Activated CD4-positive, alpha-beta T cell treated with anti-CD3 and anti-CD28 coated beads, Interleukin-2, amount 10 ng/mL, durations not matched to agents 7 days and 5 days (primary cell): ENCODE measurements at regions not wholly inside any gene's neighbourhood (a gene's known extent, or its start where the extent isn't known, plus 50 kb on each side); places are given as distances from the start of the nearest gene placed in this dataset.
A peak's percentile ranks its signal among the peaks of the same experiment; 100 is the strongest.

ENCODE experiments used
- CTCF ChIA-PET: fragments of 350-600 bp; sonication (Branson Sonifier 250); formaldehyde crosslinking; loops from one replicate; lab custom pipeline; 2021; ENCODE audit warnings: antibody characterized with exemption; lab: Charles Lee
- POLR2A ChIA-PET: fragments of 350-600 bp; sonication (Branson Sonifier 250); formaldehyde crosslinking; loops from one replicate; lab custom pipeline; 2021; ENCODE audit warnings: antibody characterized with exemption; lab: Charles Lee
- DNase-seq: peaks from one replicate; pipeline ENCODE4 v3.0.0-alpha.2; 2020
- H3K27ac Mint-ChIP-seq: one replicate; pipeline ENCODE4 v1.8.0; 2021; ENCODE audit warnings: mild to moderate bottlenecking, moderate library complexity, mixed read lengths
- H3K27me3 Mint-ChIP-seq: one replicate; pipeline ENCODE4 v1.8.0; 2021; ENCODE audit warnings: mixed read lengths
- H3K36me3 Mint-ChIP-seq: one replicate; pipeline ENCODE4 v1.8.0; 2021; ENCODE audit warnings: low read depth, mixed read lengths
- H3K4me1 Mint-ChIP-seq: one replicate; pipeline ENCODE4 v1.8.0; 2021; ENCODE audit warnings: mixed read lengths
- H3K4me3 Mint-ChIP-seq: one replicate; pipeline ENCODE4 v1.8.0; 2021; ENCODE audit warnings: mild to moderate bottlenecking, moderate library complexity, mixed read lengths
- H3K9me3 Mint-ChIP-seq: one replicate; pipeline ENCODE4 v1.8.0; 2021; ENCODE audit warnings: mixed read lengths

- H3K27ac Mint-ChIP-seq = peak overlapping the region; percentile 72
Observed at GRCh38 chr5:15170173-15170572, 298.6 kb upstream of the ANKH start.

GRCh38 chr5:15168358-15168757, 296.8 kb upstream of the ANKH start:
- ChIA-PET CTCF (no interaction called here), POLR2A (no interaction called here)
- no peaks in the 10 kb centered on the region for H3K4me1 Mint-ChIP-seq
- no peaks in the 10 kb centered on the region for H3K27me3 Mint-ChIP-seq
- H3K36me3 Mint-ChIP-seq = no peaks in the 10 kb centered on the region
- no peak for DNase-seq
- H3K4me3 Mint-ChIP-seq = no peak overlapping the region
- peaks cover 21% of the 10 kb centered on the region for H3K9me3 Mint-ChIP-seq
- no peak overlapping the region for H3K27ac Mint-ChIP-seq

More at GRCh38 chr5:15170173-15170572, 298.6 kb upstream of the ANKH start:
- no peak overlapping the region for H3K4me3 Mint-ChIP-seq
- no peaks in the 10 kb centered on the region for H3K27me3 Mint-ChIP-seq
- POLR2A ChIA-PET = no interaction called here
- no peaks in the 10 kb centered on the region for H3K4me1 Mint-ChIP-seq
- peaks cover 20% of the 10 kb centered on the region for H3K9me3 Mint-ChIP-seq
- H3K36me3 Mint-ChIP-seq = no peaks in the 10 kb centered on the region
- DNase-seq = no peak
- CTCF ChIA-PET = no interaction called here

GRCh38 chr5:15160091-15160490, 288.5 kb upstream of the ANKH start:
- Mint-ChIP-seq H3K27me3 (no peaks in the 10 kb centered on the region), H3K9me3 (peaks cover 14% of the 10 kb centered on the region), H3K27ac (no peak overlapping the region), H3K4me1 (no peaks in the 10 kb centered on the region), H3K4me3 (no peak overlapping the region), H3K36me3 (no peaks in the 10 kb centered on the region)
- CTCF ChIA-PET = no interaction called here
- POLR2A ChIA-PET = no interaction called here
- DNase-seq = no peak

GRCh38 chr5:15159606-15160005, 288.0 kb upstream of the ANKH start:
- H3K36me3 Mint-ChIP-seq = no peaks in the 10 kb centered on the region
- H3K4me1 Mint-ChIP-seq = no peaks in the 10 kb centered on the region
- no peak overlapping the region for H3K27ac Mint-ChIP-seq
- POLR2A ChIA-PET = no interaction called here
- no peak for DNase-seq
- peaks cover 14% of the 10 kb centered on the region for H3K9me3 Mint-ChIP-seq
- CTCF ChIA-PET = no interaction called here
- no peaks in the 10 kb centered on the region for H3K27me3 Mint-ChIP-seq
- H3K4me3 Mint-ChIP-seq = no peak overlapping the region

GRCh38 chr5:15142458-15142857, 270.9 kb upstream of the ANKH start:
- Mint-ChIP-seq H3K9me3 (peaks cover 2% of the 10 kb centered on the region), H3K27me3 (no peaks in the 10 kb centered on the region), H3K27ac (no peak overlapping the region), H3K4me3 (no peak overlapping the region), H3K36me3 (no peaks in the 10 kb centered on the region), H3K4me1 (no peaks in the 10 kb centered on the region)
- DNase-seq = no peak
- ChIA-PET POLR2A (no interaction called here), CTCF (no interaction called here)

GRCh38 chr5:15137414-15137813, 265.8 kb upstream of the ANKH start:
- H3K9me3 Mint-ChIP-seq = peaks cover 2% of the 10 kb centered on the region
- no peak for DNase-seq
- H3K4me3 Mint-ChIP-seq = no peak overlapping the region
- ChIA-PET CTCF (interaction anchor here (0.7 kb wide), 1 partner anchor 19 kb away, joined by 3 read pairs; no protein-coding TSS in a partner anchor), POLR2A (no interaction called here)
- no peaks in the 10 kb centered on the region for H3K36me3 Mint-ChIP-seq
- H3K27me3 Mint-ChIP-seq = no peaks in the 10 kb centered on the region
- no peaks in the 10 kb centered on the region for H3K4me1 Mint-ChIP-seq
- no peak overlapping the region for H3K27ac Mint-ChIP-seq

- Mint-ChIP-seq H3K4me1 (no peaks in the 10 kb centered on the region), H3K27ac (no peak overlapping the region), H3K4me3 (no peak overlapping the region), H3K9me3 (peaks cover 2% of the 10 kb centered on the region), H3K27me3 (no peaks in the 10 kb centered on the region), H3K36me3 (no peaks in the 10 kb centered on the region)
- ChIA-PET CTCF (no interaction called here), POLR2A (no interaction called here)
- no peak for DNase-seq
Observed at GRCh38 chr5:15135661-15136060, 264.1 kb upstream of the ANKH start.

- POLR2A ChIA-PET = no interaction called here
- Mint-ChIP-seq H3K4me1 (no peaks in the 10 kb centered on the region), H3K27me3 (no peaks in the 10 kb centered on the region), H3K4me3 (no peak overlapping the region), H3K27ac (no peak overlapping the region), H3K9me3 (peaks cover 2% of the 10 kb centered on the region), H3K36me3 (no peaks in the 10 kb centered on the region)
- CTCF ChIA-PET = no interaction called here
- DNase-seq = no peak
Observed at GRCh38 chr5:15133456-15133965, 261.9 kb upstream of the ANKH start.

GRCh38 chr5:15132816-15133405, 261.3 kb upstream of the ANKH start:
- H3K27me3 Mint-ChIP-seq = no peaks in the 10 kb centered on the region
- CTCF ChIA-PET = no interaction called here
- H3K36me3 Mint-ChIP-seq = no peaks in the 10 kb centered on the region
- H3K4me3 Mint-ChIP-seq = no peak overlapping the region
- peaks cover 2% of the 10 kb centered on the region for H3K9me3 Mint-ChIP-seq
- DNase-seq = no peak
- no peak overlapping the region for H3K27ac Mint-ChIP-seq
- no peaks in the 10 kb centered on the region for H3K4me1 Mint-ChIP-seq
- POLR2A ChIA-PET = no interaction called here

GRCh38 chr5:15131909-15132308, 260.3 kb upstream of the ANKH start:
- ChIA-PET CTCF (no interaction called here), POLR2A (no interaction called here)
- no peaks in the 10 kb centered on the region for H3K4me1 Mint-ChIP-seq
- no peak overlapping the region for H3K27ac Mint-ChIP-seq
- no peaks in the 10 kb centered on the region for H3K27me3 Mint-ChIP-seq
- peaks cover 2% of the 10 kb centered on the region for H3K9me3 Mint-ChIP-seq
- no peaks in the 10 kb centered on the region for H3K36me3 Mint-ChIP-seq
- H3K4me3 Mint-ChIP-seq = no peak overlapping the region
- DNase-seq = no peak

GRCh38 chr5:15124871-15125568, 253.4 kb upstream of the ANKH start:
- Mint-ChIP-seq H3K4me3 (no peak overlapping the region), H3K27me3 (no peaks in the 10 kb centered on the region), H3K36me3 (no peaks in the 10 kb centered on the region), H3K27ac (no peak overlapping the region), H3K4me1 (no peaks in the 10 kb centered on the region), H3K9me3 (peaks cover 2% of the 10 kb centered on the region)
- ChIA-PET CTCF (no interaction called here), POLR2A (no interaction called here)
- no peak for DNase-seq

- Mint-ChIP-seq H3K4me3 (no peak overlapping the region), H3K27me3 (no peaks in the 10 kb centered on the region), H3K9me3 (peaks cover 2% of the 10 kb centered on the region), H3K4me1 (no peaks in the 10 kb centered on the region), H3K36me3 (no peaks in the 10 kb centered on the region), H3K27ac (no peak overlapping the region)
- CTCF ChIA-PET = no interaction called here
- POLR2A ChIA-PET = no interaction called here
- no peak for DNase-seq
Observed at GRCh38 chr5:15124461-15124860, 252.9 kb upstream of the ANKH start.

GRCh38 chr5:15117688-15118087, 246.1 kb upstream of the ANKH start:
- POLR2A ChIA-PET = no interaction called here
- peaks cover 2% of the 10 kb centered on the region for H3K9me3 Mint-ChIP-seq
- no peaks in the 10 kb centered on the region for H3K36me3 Mint-ChIP-seq
- H3K4me3 Mint-ChIP-seq = no peak overlapping the region
- CTCF ChIA-PET = no interaction called here
- no peaks in the 10 kb centered on the region for H3K27me3 Mint-ChIP-seq
- H3K27ac Mint-ChIP-seq = no peak overlapping the region
- no peak for DNase-seq
- H3K4me1 Mint-ChIP-seq = no peaks in the 10 kb centered on the region

- H3K4me1 Mint-ChIP-seq = no peaks in the 10 kb centered on the region
- ChIA-PET CTCF (no interaction called here), POLR2A (no interaction called here)
- no peak for DNase-seq
- peaks cover 2% of the 10 kb centered on the region for H3K9me3 Mint-ChIP-seq
- H3K4me3 Mint-ChIP-seq = no peak overlapping the region
- H3K27ac Mint-ChIP-seq = no peak overlapping the region
- no peaks in the 10 kb centered on the region for H3K27me3 Mint-ChIP-seq
- no peaks in the 10 kb centered on the region for H3K36me3 Mint-ChIP-seq
Observed at GRCh38 chr5:15116996-15117395, 245.4 kb upstream of the ANKH start.
